HG02678 (cell line): ENCODE measurements at regions not wholly inside any gene's neighbourhood (a gene's known extent, or its start where the extent isn't known, plus 50 kb on each side); places are given as distances from the start of the nearest gene placed in this dataset.
"Not testable (repeated sequence)": the region's sequence is repeated elsewhere in the genome, so short reads cannot be mapped to it uniquely, and the experiment has no call there.

Source experiments
- ATAC-seq: cut with Tn5 transposase; IDR thresholded peaks from one replicate; pipeline ENCODE4 v1.9.1; 2021; ENCODE audit warnings: mild to moderate bottlenecking, moderate library complexity; ENCODE audit not compliant: unreplicated experiment

DNA sequence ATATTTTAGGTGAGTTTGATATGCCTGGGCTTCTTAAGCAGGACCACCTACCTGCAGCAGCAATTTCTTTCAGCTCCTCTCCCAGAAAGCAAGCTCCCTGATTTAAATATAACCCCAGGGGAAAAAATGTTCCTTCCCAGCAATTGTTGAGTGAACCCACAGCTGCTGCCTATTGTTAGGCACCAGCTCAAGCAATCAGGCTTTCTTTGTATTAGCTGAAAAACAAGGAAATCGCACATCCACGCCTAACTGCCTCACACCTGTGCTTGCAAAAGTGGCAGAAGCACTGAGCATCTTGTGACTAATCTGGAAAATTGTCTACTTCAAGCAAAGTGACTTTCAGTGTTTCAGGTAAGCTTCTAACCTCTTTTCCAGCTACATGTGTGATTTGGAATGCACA, 432.2 kb downstream of the SMARCA1 start:
- no peak for ATAC-seq

DNA sequence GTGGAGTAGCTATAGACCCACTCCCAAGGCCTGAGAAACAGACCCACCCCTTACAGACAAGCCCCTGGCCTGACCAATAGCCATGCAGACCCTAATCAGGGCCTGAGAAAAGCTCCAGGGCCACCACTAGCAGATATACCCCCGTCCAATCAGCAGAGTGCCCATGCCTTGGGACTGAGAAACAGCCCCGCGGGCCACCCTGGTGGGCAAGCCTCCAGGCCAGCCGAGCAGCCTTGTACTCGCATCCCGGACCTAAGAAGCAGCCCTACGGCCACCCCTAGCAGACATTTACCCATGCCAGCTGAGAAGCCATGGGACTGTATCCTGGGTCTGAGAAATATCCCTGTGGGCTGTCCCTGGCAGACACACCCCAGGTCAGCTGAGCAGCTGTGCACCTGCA, 436.5 kb downstream of the SMARCA1 start:
- ATAC-seq, result no peak

DNA sequence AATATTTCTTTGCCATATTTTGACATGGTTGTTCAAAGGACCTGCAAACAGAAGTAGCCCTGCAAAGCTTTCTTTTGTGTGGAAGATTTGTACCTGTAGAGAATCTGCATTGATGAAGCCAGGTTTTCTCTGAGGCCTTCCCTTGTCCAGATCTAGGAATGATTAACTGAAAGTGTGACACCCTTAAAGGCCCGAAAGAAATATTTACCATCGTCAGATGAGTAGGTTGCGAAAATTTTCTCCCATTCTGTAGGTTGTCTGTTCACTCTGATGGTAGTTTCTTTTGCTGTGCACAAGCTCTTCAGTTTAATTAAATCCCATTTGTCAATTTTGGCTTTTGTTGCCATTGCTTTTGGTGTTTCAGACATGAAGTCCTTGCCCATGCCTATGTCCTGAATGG, 439.0 kb downstream of the SMARCA1 start:
- not testable (repeated sequence) for ATAC-seq

DNA sequence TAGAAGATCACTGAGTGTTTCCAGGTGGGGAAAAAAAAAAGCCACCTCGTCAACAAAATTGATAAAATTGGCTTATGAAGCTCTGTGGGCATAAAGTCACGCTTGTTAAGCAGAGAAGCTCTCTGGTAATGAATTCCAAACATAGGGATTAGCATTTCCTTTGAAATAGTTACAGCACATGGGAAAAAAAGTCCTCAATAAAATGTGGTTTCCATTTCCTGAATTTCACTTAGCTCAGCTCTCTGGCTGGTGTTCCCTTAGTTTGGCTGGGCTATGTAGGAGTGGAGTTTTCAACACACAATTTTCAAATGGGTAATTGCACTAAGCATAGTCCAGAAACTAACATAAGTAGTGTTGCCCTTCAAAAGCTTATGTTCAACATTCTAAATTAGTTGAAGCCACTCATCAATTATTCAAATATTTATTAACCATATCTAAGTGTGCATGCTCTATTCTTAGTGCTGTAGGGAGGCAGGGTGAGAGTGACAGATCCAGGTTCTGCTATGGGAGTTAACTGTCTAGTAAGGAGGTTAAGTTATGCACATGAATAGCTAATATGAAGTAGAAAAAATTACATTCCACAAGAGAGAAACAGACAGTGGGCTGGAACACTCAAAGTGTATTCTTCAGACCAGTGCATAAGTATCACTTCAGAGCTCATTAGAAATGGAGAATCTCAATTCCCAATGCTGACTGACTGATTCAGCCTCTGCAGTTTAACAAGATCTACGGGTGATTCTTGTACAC, 445.7 kb downstream of the SMARCA1 start:
- no peak for ATAC-seq

- no peak for ATAC-seq
Measured at GRCh38 chrX:129071390-129071789, 451.9 kb downstream of the SMARCA1 start.

GRCh38 chrX:129065895-129066294, 457.4 kb downstream of the SMARCA1 start:
- ATAC-seq, result no peak

GRCh38 chrX:129058405-129058804, 464.9 kb downstream of the SMARCA1 start:
- no peak for ATAC-seq

DNA sequence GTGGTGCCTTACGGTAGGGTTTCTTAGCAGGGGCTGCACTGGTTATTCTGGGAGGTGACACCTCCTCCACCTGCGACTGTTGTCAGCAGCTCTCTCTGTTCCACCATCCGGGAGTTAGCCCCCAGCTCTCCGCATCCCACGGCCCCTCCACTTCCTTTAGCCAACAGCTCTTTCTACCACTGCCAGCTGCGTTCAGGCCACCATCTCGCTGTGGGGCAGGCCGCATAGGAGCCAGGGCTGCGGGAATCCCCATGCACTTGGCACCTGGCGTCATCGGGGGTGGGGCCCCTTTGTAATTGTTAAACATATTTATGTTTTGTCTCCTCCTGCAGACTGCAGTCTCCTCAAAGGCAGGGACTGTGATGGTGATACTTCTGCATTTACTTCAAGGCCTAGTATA, 480.2 kb downstream of the SMARCA1 start:
- ATAC-seq, result no peak

DNA sequence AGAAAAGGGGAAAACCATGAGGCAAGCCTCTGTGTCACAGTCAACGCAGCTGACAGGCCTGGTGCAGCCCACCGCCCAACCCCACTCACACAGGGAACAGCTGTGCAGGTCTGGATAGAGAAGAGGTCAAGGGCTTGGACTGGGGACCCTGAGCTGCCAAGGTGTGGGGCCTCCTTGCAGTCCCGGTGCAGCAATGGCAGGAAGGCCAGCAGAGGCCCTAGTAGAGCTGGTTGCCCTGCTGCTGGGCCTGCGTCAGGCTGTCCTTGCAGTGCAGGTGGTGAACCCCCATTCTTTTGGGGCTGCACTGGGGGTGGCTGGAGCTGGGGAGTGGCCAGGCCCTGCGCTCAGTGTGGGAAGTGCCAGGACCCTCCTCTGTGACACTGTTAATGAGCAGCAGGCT, 482.0 kb downstream of the SMARCA1 start:
- no peak for ATAC-seq

DNA sequence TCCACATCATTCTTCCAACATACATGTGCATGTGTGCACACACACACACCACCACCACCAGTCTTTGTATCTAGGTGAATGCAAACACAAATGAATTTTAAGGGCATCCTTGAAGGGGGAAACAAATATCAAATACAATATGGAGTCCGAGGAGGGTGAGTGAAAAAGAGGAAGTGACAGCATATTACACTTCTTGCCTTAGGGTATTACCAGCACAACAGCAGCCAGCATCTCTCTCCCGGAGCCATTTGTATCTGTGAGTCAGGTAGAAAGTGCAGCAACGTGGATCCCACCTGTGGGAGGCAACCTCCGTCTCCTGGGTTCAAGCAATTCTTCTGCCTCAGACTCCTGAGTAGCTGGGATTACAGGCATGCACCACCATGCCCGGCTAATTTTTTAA, 483.2 kb downstream of the SMARCA1 start:
- no peak for ATAC-seq

GRCh38 chrX:129039176-129039575, 484.1 kb downstream of the SMARCA1 start:
- ATAC-seq, result no peak

- ATAC-seq, result no peak
Measured at GRCh38 chrX:129037389-129037788, 485.9 kb downstream of the SMARCA1 start.

DNA sequence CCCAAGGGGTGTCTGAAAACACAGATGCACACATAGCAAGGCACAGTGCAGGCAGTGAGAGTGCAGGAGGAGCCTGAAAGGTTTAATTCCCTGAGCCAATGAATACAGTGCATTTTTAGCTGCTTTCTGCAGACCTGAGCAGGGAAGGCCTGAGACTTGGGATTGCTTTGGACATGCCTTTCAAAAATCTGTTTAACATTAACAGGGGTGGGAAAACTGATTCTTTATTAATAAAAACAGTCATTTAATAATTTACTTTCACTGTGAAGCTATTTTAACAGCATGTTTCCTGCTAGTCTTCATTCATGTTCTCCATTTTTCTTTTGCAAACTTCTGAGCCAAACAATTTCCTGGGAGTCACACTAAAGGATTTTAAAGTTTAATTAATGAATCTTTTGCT, 488.1 kb downstream of the SMARCA1 start:
- ATAC-seq, result no peak

DNA sequence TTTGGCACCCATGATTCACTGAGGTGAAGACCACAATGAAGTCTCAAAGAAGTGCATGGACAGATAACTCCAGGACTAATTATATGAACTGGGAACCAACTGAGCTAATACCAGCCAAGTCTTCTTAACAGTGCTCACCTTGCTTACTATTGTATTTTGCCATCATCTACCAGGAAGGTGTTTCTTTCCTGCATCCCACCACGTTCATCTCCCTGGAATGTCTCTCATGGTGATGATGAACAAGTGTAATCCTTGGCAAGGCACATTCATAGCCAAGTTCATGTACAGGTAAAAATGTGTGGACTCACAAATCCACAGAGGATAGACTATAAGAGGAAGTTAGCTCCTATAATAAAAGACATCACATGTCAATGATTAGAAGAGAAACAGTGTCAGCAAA, 489.1 kb downstream of the SMARCA1 start:
- ATAC-seq, result no peak

GRCh38 chrX:129026202-129026601, 497.1 kb downstream of the SMARCA1 start:
- no peak for ATAC-seq

DNA sequence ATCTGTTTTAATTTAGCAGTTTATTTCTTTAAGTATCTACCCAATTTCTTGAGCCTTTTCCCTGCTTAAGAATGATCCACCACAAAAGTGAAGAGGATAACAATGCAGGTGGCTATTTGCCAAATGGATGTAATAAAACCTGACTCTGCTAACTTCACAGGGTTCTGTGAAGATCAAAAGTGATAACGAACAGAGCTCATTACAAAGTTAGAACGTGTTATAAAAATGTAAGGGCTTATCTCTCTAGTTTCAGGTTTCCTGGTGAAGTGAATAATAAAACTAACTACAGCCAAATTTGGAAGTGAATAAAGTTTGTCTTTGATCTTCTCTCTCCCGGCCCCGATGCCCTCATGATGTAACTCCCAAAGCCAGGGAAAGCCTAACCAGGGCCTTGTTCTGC, 497.9 kb downstream of the SMARCA1 start:
- no peak for ATAC-seq

DNA sequence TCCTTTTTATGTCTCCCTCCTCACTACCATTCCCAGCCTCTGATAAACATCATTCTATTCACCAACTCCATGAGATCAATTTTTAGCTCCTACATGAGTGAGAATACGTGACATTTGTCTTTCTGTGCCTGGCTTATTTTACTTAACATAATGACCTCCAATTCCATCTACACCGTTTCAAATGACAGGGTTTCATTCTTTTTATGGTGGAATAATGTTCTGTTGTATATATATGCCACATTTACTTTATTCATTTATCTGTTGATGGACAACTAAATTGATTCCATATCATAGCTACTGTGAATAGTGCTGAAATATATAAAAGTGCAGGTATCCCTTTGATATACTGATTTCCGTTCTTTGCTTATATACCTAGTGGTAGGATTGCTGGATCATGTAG, 503.9 kb downstream of the SMARCA1 start:
- ATAC-seq, result no peak

DNA sequence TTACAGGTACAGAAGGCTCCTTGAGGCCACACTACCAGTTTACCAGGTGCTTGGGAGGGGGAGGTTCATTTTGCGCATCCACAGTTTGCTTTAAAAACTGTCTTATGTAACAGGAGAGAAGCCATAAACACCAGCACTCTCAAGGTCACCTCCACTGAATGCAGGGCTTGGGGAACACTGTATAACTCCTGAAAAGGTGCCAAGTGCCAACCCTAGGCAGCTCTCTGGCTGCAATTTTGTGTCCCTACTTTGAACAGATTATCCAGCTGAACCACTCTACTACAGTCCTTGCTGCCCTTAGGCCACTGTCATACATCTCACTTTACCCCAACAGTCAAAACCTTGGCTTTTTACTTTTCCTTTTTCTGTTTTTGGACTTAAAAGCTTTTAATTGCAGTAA, 507.9 kb downstream of the SMARCA1 start:
- no peak for ATAC-seq

- no peak for ATAC-seq
Measured at GRCh38 chrX:129013574-129013973, 509.7 kb downstream of the SMARCA1 start.

- no peak for ATAC-seq
Measured at GRCh38 chrX:129007631-129008030, 515.7 kb downstream of the SMARCA1 start.

DNA sequence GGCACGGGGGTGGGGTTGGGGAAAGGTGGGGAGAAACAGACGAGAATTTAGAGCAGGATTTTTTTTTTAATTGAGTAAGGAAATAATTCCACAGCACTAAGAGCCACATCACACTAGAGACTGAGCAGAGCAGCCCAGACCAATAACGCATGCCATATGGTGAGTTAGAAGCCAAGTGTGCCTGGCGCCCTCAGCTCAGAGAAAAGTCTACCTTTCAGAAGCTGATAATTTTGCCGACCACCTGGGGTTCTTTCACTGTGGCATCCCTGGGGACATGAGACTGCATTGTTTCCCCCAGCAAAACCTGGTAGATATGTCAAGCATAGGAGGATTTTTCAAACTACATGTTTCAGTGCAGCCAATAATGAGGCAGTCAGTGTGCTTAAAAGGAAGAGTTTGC, 516.8 kb downstream of the SMARCA1 start:
- no peak for ATAC-seq

- no peak for ATAC-seq
Measured at GRCh38 chrX:129000797-129001196, 522.5 kb downstream of the SMARCA1 start.

DNA sequence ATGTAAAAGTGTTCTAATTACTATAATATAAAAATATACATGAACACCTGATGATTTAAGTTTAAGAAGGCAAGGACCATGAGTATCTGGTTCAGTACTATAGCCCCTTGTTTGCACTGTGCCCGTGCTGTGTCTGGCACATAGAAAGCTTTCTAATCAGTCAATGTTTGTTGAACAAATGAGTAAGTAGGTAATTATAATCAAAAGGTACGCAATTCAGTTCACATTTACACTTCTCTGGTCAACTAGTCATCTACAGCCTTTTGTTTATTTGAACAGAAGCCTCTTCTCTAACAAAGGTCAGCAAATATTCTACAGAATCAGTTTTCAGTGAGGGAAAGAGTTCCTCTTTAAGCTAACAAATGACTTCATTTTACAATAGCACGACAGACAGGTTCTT, 523.3 kb downstream of the SMARCA1 start:
- ATAC-seq, result no peak
